ENCODE measurements at regions not wholly inside any gene's neighbourhood (a gene's known extent, or its start where the extent isn't known, plus 50 kb on each side); places are given as distances from the start of the nearest gene placed in this dataset.

DNA sequence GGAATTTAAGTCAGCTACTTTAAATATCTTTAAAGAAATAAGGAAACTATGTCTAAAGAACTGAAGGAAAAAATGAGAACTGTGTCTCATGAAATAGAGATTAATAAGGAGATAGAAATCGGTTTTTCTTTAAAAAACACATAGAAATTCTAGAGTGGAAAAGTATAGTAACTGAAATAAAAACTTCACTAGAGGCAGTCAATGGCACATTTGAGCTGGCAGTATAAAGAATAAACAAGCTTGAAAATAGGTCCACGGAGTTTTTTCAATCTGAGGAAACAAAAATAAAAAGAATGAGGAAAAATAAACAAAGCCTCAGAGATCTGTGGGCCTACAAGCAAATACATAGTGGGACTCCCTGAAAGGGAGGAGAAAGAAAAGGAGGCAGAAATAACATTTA lies 127.5 kb downstream of the TWIST2 start:
- Histone ChIP-seq H3K36me3 (no peaks in the 10 kb centered on the region), H3K27me3 (no peaks in the 10 kb centered on the region), H3K4me3 (no peak overlapping the region), H3K4me1 (no peaks in the 10 kb centered on the region), H3K27ac (no peak overlapping the region), H3K9me3 (peaks cover 0 to 22% of the 10 kb centered on the region in 2 donors)
- DNase-seq (ENCODE audit: low spot score) = no peak
- TF ChIP-seq, protein P1, sequence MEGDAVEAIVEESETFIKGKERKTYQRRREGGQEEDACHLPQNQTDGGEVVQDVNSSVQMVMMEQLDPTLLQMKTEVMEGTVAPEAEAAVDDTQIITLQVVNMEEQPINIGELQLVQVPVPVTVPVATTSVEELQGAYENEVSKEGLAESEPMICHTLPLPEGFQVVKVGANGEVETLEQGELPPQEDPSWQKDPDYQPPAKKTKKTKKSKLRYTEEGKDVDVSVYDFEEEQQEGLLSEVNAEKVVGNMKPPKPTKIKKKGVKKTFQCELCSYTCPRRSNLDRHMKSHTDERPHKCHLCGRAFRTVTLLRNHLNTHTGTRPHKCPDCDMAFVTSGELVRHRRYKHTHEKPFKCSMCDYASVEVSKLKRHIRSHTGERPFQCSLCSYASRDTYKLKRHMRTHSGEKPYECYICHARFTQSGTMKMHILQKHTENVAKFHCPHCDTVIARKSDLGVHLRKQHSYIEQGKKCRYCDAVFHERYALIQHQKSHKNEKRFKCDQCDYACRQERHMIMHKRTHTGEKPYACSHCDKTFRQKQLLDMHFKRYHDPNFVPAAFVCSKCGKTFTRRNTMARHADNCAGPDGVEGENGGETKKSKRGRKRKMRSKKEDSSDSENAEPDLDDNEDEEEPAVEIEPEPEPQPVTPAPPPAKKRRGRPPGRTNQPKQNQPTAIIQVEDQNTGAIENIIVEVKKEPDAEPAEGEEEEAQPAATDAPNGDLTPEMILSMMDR (IDR thresholded peaks at IDR 0.05) = no peak

DNA sequence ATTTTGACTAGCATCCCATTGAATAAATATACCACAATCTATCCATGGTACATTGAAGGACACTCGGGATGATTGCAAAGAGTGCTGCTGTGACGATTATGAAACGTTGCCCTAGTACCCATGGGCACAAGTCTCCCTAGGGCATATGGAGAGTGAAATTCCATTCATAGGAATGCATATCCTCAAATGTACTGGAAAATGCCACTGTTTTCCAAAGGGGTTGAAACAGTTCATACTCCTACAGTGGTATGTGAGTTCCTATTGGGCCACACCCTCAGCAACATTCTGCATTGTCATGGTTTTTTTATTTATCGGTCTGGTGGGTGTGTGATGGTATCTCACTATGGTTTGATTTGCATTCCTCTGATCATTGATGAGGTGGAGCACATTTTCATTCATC lies 130.6 kb downstream of the TWIST2 start:
- TF ChIP-seq, protein P1 (IDR thresholded peaks at IDR 0.05) = no peak

DNA sequence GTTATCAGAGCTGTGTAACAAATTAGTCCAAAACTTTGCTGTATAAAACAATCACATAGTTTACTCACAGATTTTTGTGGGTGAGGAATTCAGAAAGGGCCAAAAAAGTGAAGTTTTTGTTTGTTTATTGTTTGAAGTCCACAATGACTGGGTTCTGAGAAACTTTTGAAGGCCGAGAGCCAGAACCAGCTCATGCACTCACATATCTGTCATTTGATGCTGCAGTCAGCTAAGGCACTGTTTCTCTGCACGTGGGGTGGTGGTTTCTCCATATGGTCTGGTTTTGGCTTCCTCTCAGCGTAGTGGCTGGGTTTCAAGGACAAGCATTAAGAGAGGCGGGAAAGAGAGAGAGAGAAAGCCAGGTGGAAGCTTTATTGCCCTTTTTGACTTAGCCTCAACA lies 131.8 kb downstream of the TWIST2 start:
- no peak for DNase-seq (ENCODE audit: low spot score)
- no peaks in the 10 kb centered on the region for H3K27me3 ChIP-seq
- H3K9me3 ChIP-seq = peaks cover 0 to 22% of the 10 kb centered on the region in 2 donors
- no peaks in the 10 kb centered on the region for H3K4me1 ChIP-seq
- TF ChIP-seq, protein P1 (IDR thresholded peaks at IDR 0.05) = no peak
- H3K4me3 ChIP-seq = no peak overlapping the region
- H3K27ac ChIP-seq = no peak overlapping the region
- H3K36me3 ChIP-seq = no peaks in the 10 kb centered on the region

More for the DNA sequence above, 130.6 kb downstream of the TWIST2 start:
- Histone ChIP-seq H3K4me1 (no peaks in the 10 kb centered on the region), H3K36me3 (no peaks in the 10 kb centered on the region), H3K27me3 (no peaks in the 10 kb centered on the region), H3K27ac (no peak overlapping the region), H3K9me3 (peaks cover 0 to 22% of the 10 kb centered on the region in 2 donors), H3K4me3 (no peak overlapping the region)
- no peak for DNase-seq (ENCODE audit: low spot score)

DNA sequence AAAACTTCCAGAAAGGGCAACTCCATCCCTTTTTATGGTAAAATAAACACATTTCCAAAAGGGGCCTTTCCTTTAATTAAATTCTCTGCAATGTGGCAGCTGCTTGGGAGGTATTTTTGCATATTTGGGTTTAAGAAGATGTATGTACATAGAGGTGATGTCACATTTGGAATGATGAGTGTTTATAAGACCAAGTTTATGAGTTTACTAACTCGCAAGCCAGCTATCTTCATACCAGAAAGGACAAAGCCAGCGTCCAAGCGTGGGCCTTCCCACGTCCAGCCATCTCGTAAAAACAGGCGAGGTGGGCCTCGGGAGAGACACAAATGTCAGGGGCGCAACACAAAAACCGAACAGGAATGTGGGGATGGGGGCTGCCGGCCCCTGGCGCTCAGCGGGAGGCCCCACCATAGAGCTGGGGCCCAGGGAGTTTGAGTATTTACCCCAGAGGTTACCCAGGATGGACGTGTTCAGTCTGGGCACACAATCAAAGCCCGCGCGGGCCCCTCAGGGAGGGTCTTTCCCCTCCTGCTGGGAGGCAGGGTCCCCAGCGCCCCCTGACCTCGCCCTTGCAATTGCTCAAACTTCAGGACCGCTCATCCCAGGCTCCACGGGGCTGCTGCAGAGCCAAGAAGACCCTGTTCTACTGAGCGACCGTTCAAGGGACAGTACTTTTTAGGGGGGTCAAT lies 137.3 kb downstream of the TWIST2 start:
- TF ChIP-seq, protein P1 (IDR thresholded peaks at IDR 0.05) = no peak
- H3K4me1 ChIP-seq = no peaks in the 10 kb centered on the region

DNA sequence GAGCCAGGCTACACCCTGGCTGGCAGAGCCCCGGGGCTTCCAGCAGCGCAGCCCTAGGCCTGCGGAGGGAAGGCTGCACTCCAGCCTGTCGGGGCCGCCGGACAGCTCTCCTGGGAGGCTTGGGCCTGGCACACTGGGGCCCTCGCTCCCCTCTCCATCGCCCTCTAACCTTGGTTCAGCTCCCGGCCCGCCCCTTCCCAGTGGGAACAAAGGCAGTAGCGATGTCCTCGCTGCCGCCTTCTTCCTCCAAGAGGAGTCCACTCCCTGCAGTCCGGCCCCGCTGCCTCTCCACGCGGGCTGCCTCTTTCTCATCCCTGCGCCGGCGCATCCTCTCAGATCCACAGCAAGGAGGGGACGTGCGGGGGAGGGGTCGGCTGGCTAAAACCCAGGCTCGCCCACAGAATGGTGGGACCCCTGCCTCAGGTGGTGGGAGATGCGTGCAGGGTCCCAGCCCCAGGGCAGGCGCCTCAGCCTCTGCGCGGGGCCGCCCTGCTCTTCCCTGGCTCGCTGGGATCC lies 138.1 kb downstream of the TWIST2 start:
- DNase-seq (ENCODE audit: low spot score) = peak; percentile 34
- Histone ChIP-seq H3K27ac (no peak overlapping the region), H3K9me3 (no peaks in the 10 kb centered on the region), H3K4me3 (no peak overlapping the region), H3K4me1 (no peaks in the 10 kb centered on the region), H3K36me3 (no peaks in the 10 kb centered on the region), H3K27me3 (no peaks in the 10 kb centered on the region)
- TF ChIP-seq, protein P1 (IDR thresholded peaks at IDR 0.05) = no peak

More for the DNA sequence above, 137.3 kb downstream of the TWIST2 start:
- no peak for DNase-seq (ENCODE audit: low spot score)
- Histone ChIP-seq H3K27ac (no peak overlapping the region), H3K9me3 (no peaks in the 10 kb centered on the region), H3K36me3 (no peaks in the 10 kb centered on the region), H3K4me3 (no peak overlapping the region), H3K27me3 (no peaks in the 10 kb centered on the region)
